Activated B cell treated with CpG ODN at 0.5 μM for 24 hours (primary cell): ENCODE measurements at regions not wholly inside any gene's neighbourhood (a gene's known extent, or its start where the extent isn't known, plus 50 kb on each side); places are given as distances from the start of the nearest gene placed in this dataset.
"Not testable (repeated sequence)": the region's sequence is repeated elsewhere in the genome, so short reads cannot be mapped to it uniquely, and the experiment has no call there.

ENCODE experiments used
- ATAC-seq: fragments of 200-7000 bp; cut with Tn5 transposase; one replicate; pipeline ENCODE4 v1.10.0; 2021; ENCODE audit warnings: low read depth, mild to moderate bottlenecking, moderate library complexity
- CTCF ChIA-PET: fragments of 350-600 bp; sonication (Branson Sonifier 250); formaldehyde crosslinking; loops from one replicate; lab custom pipeline; 2021; ENCODE audit warnings: antibody characterized with exemption; lab: Charles Lee
- POLR2A ChIA-PET: fragments of 350-600 bp; sonication (Branson Sonifier 250); formaldehyde crosslinking; loops from one replicate; lab custom pipeline; 2021; ENCODE audit warnings: antibody characterized with exemption; lab: Charles Lee
- DNase-seq: peaks from one replicate; pipeline ENCODE4 v3.0.0; 2022
- H3K27ac Mint-ChIP-seq: one replicate; pipeline ENCODE4 v1.8.0; 2020; ENCODE audit warnings: mixed read lengths
- H3K27me3 Mint-ChIP-seq: one replicate; pipeline ENCODE4 v1.8.0; 2021; ENCODE audit warnings: mixed read lengths
- H3K36me3 Mint-ChIP-seq: one replicate; pipeline ENCODE4 v1.8.0; 2021; ENCODE audit warnings: low read depth, mixed read lengths
- H3K4me1 Mint-ChIP-seq: one replicate; pipeline ENCODE4 v1.8.0; 2021; ENCODE audit warnings: mixed read lengths
- H3K4me3 Mint-ChIP-seq: one replicate; pipeline ENCODE4 v1.8.0; 2020; ENCODE audit warnings: mild to moderate bottlenecking, mixed read lengths
- H3K9me3 Mint-ChIP-seq: one replicate; pipeline ENCODE4 v1.8.0; 2020; ENCODE audit warnings: mixed read lengths
- intact Hi-C: fragments of 100-400 bp; cut with micrococcal nuclease; formaldehyde crosslinking; loops from one replicate; pipeline ENCODE4 v1.15.1; 2024
- TF ChIP-seq, protein P1 (sequence below): fragments of 200-600 bp; IDR thresholded peaks from one replicate; pipeline ENCODE4 v1.8.0; 2022; ENCODE audit warnings: antibody characterized with exemption, mild to moderate bottlenecking

DNA sequence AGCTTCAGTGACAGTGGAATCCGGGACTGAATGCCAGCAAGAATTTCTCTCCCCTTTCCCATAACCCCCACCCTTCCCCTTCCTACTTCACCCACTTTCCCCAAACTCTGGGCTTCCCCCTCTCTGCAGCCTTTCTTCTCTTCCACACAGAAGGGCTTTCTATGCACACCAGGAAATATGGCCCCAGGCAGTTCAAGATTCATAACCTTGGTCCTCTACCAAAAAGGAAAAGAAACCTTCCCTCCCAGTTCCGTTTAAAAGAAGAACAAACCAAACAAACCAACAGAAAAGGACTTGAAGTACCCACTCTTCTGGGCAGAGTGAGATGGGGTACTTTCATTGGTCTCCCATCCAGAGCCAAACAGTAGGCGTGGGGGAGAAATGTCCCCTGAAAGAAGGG, 68.8 kb upstream of the ABHD2 start:
- ATAC-seq (no peak), DNase-seq (no peak)
- Mint-ChIP-seq H3K9me3 (peaks cover 6% of the 10 kb centered on the region), H3K36me3 (peaks cover 1% of the 10 kb centered on the region), H3K4me3 (no peak overlapping the region), H3K27me3 (peaks cover 27% of the 10 kb centered on the region), H3K4me1 (peaks cover 8% of the 10 kb centered on the region), H3K27ac (no peak overlapping the region)
- intact Hi-C loops = no loop called here
- TF ChIP-seq, protein P1, sequence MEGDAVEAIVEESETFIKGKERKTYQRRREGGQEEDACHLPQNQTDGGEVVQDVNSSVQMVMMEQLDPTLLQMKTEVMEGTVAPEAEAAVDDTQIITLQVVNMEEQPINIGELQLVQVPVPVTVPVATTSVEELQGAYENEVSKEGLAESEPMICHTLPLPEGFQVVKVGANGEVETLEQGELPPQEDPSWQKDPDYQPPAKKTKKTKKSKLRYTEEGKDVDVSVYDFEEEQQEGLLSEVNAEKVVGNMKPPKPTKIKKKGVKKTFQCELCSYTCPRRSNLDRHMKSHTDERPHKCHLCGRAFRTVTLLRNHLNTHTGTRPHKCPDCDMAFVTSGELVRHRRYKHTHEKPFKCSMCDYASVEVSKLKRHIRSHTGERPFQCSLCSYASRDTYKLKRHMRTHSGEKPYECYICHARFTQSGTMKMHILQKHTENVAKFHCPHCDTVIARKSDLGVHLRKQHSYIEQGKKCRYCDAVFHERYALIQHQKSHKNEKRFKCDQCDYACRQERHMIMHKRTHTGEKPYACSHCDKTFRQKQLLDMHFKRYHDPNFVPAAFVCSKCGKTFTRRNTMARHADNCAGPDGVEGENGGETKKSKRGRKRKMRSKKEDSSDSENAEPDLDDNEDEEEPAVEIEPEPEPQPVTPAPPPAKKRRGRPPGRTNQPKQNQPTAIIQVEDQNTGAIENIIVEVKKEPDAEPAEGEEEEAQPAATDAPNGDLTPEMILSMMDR = no peak
- ChIA-PET CTCF (no interaction called here), POLR2A (no interaction called here)

DNA sequence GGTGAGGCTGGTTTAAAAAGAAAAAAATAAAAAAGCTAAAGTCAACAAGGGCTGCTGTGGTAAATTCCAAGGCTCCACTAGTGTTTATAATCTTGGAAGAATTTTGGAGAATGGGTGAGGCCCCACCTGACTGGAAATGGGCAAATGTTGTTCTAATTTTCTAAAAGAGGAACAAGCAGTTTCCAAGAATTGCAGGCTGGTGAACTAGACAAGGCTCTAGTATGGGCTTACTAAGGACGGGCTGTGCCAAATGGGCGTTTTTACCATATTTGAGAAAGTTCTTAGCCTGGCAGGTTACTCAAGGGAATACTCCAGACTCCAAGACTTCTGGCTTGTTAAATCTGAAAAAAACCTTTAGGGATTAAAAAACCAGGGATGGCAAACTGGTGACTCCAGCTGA, 67.0 kb upstream of the ABHD2 start:
- Mint-ChIP-seq H3K4me1 (peaks cover 8% of the 10 kb centered on the region), H3K27me3 (peaks cover 19% of the 10 kb centered on the region), H3K9me3 (peaks cover 7% of the 10 kb centered on the region), H3K27ac (no peak overlapping the region), H3K4me3 (no peak overlapping the region), H3K36me3 (peaks cover 1% of the 10 kb centered on the region)
- intact Hi-C loops = no loop called here
- DNase-seq = no peak
- CTCF ChIA-PET = no interaction called here
- POLR2A ChIA-PET = no interaction called here
- ATAC-seq = no peak
- TF ChIP-seq, protein P1 = no peak

DNA sequence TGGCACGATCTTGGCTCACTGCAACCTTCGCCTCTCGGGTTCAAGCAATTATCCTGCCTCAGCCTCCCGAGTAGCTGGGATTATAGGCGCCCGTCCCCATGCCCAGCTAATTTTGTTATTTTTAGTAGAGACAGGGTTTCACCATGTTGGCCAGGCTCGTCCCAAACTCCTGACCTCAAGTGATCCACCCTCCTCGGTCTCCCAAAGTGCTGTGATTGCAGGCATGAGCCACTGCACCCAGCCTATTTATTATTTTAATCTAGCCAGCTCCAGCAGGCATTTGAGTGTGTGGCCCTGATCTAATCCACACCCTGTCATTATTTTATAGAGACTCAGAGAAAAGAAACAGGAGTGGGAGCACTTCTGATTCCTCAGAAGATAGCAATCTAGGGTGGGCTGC, 66.4 kb upstream of the ABHD2 start:
- intact Hi-C loops, H3K4me3 Mint-ChIP-seq, H3K4me1 Mint-ChIP-seq, H3K9me3 Mint-ChIP-seq, DNase-seq, H3K36me3 Mint-ChIP-seq, H3K27ac Mint-ChIP-seq, POLR2A ChIA-PET, ATAC-seq: not testable (repeated sequence)
- peaks cover 14% of the 10 kb centered on the region for H3K27me3 Mint-ChIP-seq
- CTCF ChIA-PET = interaction anchor here (1.0 kb wide), 1 partner anchor 117 kb away, joined by 4 read pairs; no protein-coding TSS in a partner anchor

DNA sequence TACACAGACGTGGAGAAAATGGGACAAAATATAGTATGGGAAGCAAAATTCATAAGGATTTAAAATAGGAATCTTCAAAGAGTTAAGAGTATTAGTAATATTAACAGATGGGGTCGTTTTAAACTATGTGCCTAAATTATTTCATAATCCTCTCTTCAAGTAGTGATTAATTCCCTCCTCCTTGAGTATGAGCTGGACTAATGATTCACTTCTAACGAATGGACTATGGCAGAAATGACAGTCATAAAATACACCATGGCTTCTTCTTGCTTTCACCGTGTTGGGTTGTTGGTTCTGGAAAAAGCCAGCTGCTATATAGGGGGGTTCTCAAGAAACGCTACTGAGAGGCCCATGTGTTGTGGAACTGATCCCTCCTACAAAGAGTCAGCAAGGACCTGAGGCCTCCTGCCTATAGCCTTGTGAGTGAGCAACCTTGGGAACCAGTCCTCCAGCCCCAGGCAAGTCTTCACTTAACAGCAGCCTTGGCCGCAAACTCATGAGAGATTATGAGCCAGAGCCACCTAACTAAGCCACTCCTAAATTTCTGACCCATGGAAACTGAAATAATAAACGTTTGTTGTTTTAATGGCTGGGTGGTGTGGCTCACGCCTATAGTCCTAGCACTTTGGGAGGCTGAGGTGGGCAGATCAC, 64.8 kb upstream of the ABHD2 start:
- H3K4me1 Mint-ChIP-seq = no peaks in the 10 kb centered on the region
- TF ChIP-seq, protein P1 = no peak

DNA sequence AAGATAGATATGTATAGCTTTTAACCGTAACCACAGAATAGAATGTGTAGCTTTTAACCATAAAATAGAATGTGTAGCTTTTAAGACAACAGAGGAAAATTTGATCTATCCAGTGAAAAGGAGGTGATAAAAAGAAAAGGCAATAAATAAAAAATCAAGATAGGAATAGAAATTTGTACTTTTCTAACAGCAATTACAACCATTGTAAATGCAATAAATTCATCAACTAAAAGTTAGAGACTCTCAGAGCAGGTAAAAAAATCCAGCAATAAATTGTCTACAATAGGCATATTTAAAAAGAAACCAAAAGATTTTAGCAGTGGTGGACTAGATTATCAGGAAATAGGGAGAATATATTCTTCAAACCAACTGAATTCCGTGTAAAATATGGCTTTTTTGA, 63.8 kb upstream of the ABHD2 start:
- no peaks in the 10 kb centered on the region for H3K4me1 Mint-ChIP-seq
- no peak overlapping the region for H3K4me3 Mint-ChIP-seq
- intact Hi-C loops = no loop called here
- CTCF ChIA-PET = no interaction called here
- peaks cover 1% of the 10 kb centered on the region for H3K36me3 Mint-ChIP-seq
- POLR2A ChIA-PET = no interaction called here
- DNase-seq (no peak), ATAC-seq (no peak)
- H3K9me3 Mint-ChIP-seq = peaks cover 7% of the 10 kb centered on the region
- no peak overlapping the region for H3K27ac Mint-ChIP-seq
- H3K27me3 Mint-ChIP-seq = peaks cover 6% of the 10 kb centered on the region
- TF ChIP-seq, protein P1 = no peak

More for the DNA sequence above, 64.8 kb upstream of the ABHD2 start:
- H3K27me3 Mint-ChIP-seq = peaks cover 6% of the 10 kb centered on the region
- H3K9me3 Mint-ChIP-seq = peaks cover 7% of the 10 kb centered on the region
- H3K4me3 Mint-ChIP-seq = no peak overlapping the region
- POLR2A ChIA-PET = no interaction called here
- DNase-seq (no peak), ATAC-seq (no peak)
- intact Hi-C loops = no loop called here
- CTCF ChIA-PET = no interaction called here
- peaks cover 1% of the 10 kb centered on the region for H3K36me3 Mint-ChIP-seq
- no peak overlapping the region for H3K27ac Mint-ChIP-seq

DNA sequence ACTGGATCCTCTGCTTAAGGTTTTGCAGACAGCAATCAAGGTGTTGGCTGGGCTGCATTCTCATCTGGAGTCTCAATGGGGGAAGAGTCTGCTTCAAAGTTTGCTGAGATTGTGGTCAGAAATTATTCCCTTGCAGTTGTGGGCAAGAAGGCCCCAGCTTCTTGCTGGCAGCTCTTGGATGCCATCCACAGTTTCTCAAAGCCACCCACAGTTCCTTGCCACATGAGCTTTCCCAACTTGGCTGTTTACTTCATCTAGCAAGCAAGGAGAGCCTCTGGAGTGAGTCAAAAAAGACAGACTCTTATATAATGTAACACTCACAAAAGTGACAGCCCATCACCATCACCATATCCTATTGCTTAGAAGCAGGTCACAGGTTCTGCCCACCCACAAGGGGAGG, 62.1 kb upstream of the ABHD2 start:
- intact Hi-C loops = no loop called here
- Mint-ChIP-seq H3K4me3 (no peak overlapping the region), H3K9me3 (peaks cover 8% of the 10 kb centered on the region), H3K27me3 (peaks cover 6% of the 10 kb centered on the region), H3K27ac (no peak overlapping the region), H3K4me1 (peaks cover 3% of the 10 kb centered on the region), H3K36me3 (peaks cover 1% of the 10 kb centered on the region)
- ATAC-seq (no peak), DNase-seq (no peak)
- POLR2A ChIA-PET = no interaction called here
- TF ChIP-seq, protein P1 = no peak
- CTCF ChIA-PET = no interaction called here
